ENCODE measurements at regions not wholly inside any gene's neighbourhood (a gene's known extent, or its start where the extent isn't known, plus 50 kb on each side); places are given as distances from the start of the nearest gene placed in this dataset.

- Histone ChIP-seq H3K9me3 (peaks cover 0 to 22% (median 0%) of the 10 kb centered on the region in 11 donors), H3K4me3 (no peak overlapping the region), H3K27ac (no peak overlapping the region), H3K27me3 (no peaks in the 10 kb centered on the region), H3K36me3 (no peaks in the 10 kb centered on the region), H3K4me1 (no peaks in the 10 kb centered on the region)
- DNase-seq (no peak), ATAC-seq (no peak)
- intact Hi-C loops (cut with DNase I) = no loop called here
- 51 to 59% methylated on average over 1 of the region's 1 CpG for WGBS, 2 donors
- TF ChIP-seq, protein P1, sequence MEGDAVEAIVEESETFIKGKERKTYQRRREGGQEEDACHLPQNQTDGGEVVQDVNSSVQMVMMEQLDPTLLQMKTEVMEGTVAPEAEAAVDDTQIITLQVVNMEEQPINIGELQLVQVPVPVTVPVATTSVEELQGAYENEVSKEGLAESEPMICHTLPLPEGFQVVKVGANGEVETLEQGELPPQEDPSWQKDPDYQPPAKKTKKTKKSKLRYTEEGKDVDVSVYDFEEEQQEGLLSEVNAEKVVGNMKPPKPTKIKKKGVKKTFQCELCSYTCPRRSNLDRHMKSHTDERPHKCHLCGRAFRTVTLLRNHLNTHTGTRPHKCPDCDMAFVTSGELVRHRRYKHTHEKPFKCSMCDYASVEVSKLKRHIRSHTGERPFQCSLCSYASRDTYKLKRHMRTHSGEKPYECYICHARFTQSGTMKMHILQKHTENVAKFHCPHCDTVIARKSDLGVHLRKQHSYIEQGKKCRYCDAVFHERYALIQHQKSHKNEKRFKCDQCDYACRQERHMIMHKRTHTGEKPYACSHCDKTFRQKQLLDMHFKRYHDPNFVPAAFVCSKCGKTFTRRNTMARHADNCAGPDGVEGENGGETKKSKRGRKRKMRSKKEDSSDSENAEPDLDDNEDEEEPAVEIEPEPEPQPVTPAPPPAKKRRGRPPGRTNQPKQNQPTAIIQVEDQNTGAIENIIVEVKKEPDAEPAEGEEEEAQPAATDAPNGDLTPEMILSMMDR (IDR thresholded peaks at IDR 0.05) = no peak
Observed at GRCh38 chr4:79833857-79834256, 239.2 kb downstream of the ANTXR2 start.

GRCh38 chr4:79831701-79832514, 241.1 kb downstream of the ANTXR2 start:
- no peak for ATAC-seq
- no peak overlapping the region for H3K4me3 ChIP-seq
- no peaks in the 10 kb centered on the region for H3K4me1 ChIP-seq
- no peak overlapping the region for H3K27ac ChIP-seq
- H3K27me3 ChIP-seq = no peaks in the 10 kb centered on the region
- H3K36me3 ChIP-seq = no peaks in the 10 kb centered on the region
- intact Hi-C loops (cut with DNase I) = no loop called here
- TF ChIP-seq, protein P1 (IDR thresholded peaks at IDR 0.05) = no peak
- DNase-seq = no peak
- H3K9me3 ChIP-seq = peaks cover 0 to 13% (median 0%) of the 10 kb centered on the region in 11 donors

DNA sequence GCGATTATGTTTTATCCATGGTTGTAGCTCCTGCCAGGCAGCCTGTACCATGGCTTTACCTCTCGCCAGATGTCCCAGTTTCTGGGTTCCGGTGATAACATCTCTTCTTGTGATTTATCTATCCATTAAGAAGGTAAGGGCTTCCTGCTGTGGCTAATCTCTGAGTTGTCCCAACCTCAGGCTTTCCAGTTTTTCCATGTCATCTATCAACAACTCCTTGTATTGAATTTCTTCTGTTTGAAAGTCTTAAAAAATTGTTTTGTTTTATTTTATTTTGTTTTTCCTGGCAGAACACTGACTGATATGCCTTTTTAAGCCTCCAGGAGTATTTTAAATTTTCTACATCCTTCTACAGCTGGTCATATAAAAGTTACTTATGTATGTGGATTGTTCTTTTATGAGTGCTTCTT, 241.9 kb downstream of the ANTXR2 start:
- Histone ChIP-seq H3K27me3 (no peaks in the 10 kb centered on the region), H3K36me3 (no peaks in the 10 kb centered on the region), H3K4me1 (no peaks in the 10 kb centered on the region), H3K9me3 (peaks cover 0 to 6% (median 0%) of the 10 kb centered on the region in 11 donors), H3K4me3 (no peak overlapping the region), H3K27ac (no peak overlapping the region)
- DNase-seq (no peak), ATAC-seq (no peak)
- TF ChIP-seq, protein P1 (IDR thresholded peaks at IDR 0.05) = no peak
- intact Hi-C loops (cut with DNase I) = no loop called here
- 42 to 46% methylated on average over 3 of the region's 3 CpGs for WGBS, 2 donors

DNA sequence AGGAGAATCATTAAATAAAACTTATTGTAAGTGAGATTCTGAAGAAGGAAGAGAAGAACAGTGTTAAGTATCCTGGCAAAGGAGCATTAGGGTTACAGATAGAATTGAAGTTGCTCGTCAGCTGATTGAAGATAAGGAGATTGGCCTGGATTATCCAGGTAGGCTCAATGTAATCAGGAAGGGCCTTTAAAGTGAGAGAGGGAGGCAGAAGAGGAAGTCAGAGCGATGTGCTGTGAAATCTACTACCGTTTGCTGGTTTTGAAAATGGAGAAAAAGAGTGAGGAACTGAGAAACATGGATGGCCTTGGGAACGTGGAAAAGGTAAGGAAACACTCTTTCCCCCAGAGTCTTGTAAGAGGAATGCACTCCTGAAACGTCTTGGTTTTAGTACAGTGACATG, 245.7 kb downstream of the ANTXR2 start:
- H3K9me3 ChIP-seq = peaks cover 0 to 4% (median 0%) of the 10 kb centered on the region in 11 donors
- DNase-seq = no peak
- H3K36me3 ChIP-seq = no peaks in the 10 kb centered on the region
- ATAC-seq = no peak
- 67 to 69% methylated on average over 5 of the region's 5 CpGs for WGBS, 2 donors
- intact Hi-C loops (cut with DNase I) = no loop called here
- peaks cover 0 to 8% (median 0%) of the 10 kb centered on the region in 9 donors for H3K4me1 ChIP-seq
- H3K4me3 ChIP-seq = no peak overlapping the region
- no peak overlapping the region for H3K27ac ChIP-seq
- TF ChIP-seq, protein P1 (IDR thresholded peaks at IDR 0.05) = no peak
- H3K27me3 ChIP-seq = no peaks in the 10 kb centered on the region
